Tibial nerve (tissue), 4 donors: ENCODE measurements at regions not wholly inside any gene's neighbourhood (a gene's known extent, or its start where the extent isn't known, plus 50 kb on each side); places are given as distances from the start of the nearest gene placed in this dataset.

ENCODE experiments used
- DNase-seq, 2 donors: peaks; one replicate each; pipeline ENCODE4 v3.0.0-alpha.2; 2019; ENCODE audit warnings: low spot score in 2 of 2
- H3K27ac ChIP-seq, 4 donors: fragments of 200-600 bp; sonication (generic) in 3 of 4; one replicate each; pipeline ENCODE4 v1.5.1; 2017 to 2019; ENCODE audit warnings: mild to moderate bottlenecking in 1 of 4
- H3K27me3 ChIP-seq, 2 donors: fragments of 200-600 bp; sonication (generic) in 1 of 2; one replicate each; pipeline versions ENCODE4 v1.5.1 to v1.6.0; 2017 to 2019
- H3K36me3 ChIP-seq, 3 donors: fragments of 200-600 bp; sonication (generic); one replicate each; pipeline ENCODE4 v1.5.1; 2018 to 2019
- H3K4me1 ChIP-seq, 4 donors: fragments of 200-600 bp; sonication (generic) in 3 of 4; one replicate each; pipeline ENCODE4 v1.5.1; 2017 to 2019
- H3K4me3 ChIP-seq, 4 donors: fragments of 200-600 bp; sonication (generic) in 3 of 4; one replicate each; pipeline ENCODE4 v1.5.1; 2017 to 2019; ENCODE audit warnings: mild to moderate bottlenecking in 1 of 4, moderate library complexity in 1 of 4
- H3K9me3 ChIP-seq, 4 donors: fragments of 200-600 bp; sonication (generic) in 3 of 4; one replicate each; pipeline ENCODE4 v1.5.1; 2017 to 2019
- EP300 ChIP-seq, 2 donors: sonication (generic); formaldehyde crosslinking; IDR thresholded peaks; one replicate each; pipeline ENCODE4 v1.6.1; 2017; ENCODE audit warnings: antibody characterized with exemption in 2 of 2, mild to moderate bottlenecking in 1 of 2
- POLR2A ChIP-seq, 2 donors: fragments of 450-650 bp; IDR thresholded peaks; one replicate each; pipeline ENCODE4 v1.6.1; 2017; ENCODE audit warnings: antibody characterized with exemption in 2 of 2, mild to moderate bottlenecking in 2 of 2, moderate library complexity in 2 of 2
- WGBS, 2 donors: methylation state at CpG; one replicate each; pipeline ENCODE4 v1.1.5; 2018; 5-methylcytosine and 5-hydroxymethylcytosine counted together
- TF ChIP-seq, protein P1 (sequence below), 5 experiments: fragments of 200-600 bp in 3 of 5; fragments of 450-650 bp in 2 of 5; sonication (generic) in 3 of 5; IDR thresholded peaks; one replicate each; pipeline ENCODE4 v1.5.1; 2016 to 2019; ENCODE audit warnings: antibody characterized with exemption in 5 of 5, mild to moderate bottlenecking in 3 of 5, moderate library complexity in 2 of 5

DNA sequence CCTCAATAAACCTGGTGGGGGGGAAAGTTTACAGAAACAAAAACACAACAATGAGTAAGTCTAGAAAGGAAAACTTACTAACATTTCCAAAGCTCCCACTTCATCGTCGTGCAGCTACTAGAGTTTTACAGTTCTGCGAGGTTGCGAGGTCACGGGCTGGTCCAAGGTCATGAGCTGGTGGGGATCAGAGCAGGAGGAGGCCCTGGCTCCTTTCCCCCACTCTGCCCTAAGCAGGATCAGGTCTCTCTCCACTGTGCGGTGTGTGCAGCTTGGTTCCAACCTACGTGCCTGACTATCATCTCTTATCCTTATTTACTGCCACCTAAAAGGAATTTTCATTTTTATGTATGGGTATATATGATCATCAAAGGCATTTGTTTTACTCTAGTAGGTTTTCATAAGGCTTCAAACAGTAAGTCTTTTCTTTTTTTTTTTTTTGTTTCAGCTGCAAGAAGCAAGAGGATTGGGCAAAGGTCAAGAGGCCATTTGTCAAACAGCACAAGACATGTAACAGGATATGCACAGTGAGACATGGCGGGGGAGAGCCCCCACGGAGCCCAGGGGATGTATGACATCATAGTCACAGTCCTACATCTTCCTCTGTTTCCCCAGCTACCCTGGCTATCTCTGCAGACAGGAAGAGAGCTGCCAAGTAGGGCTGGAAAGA, 76.6 kb upstream of the POMP start:
- Histone ChIP-seq H3K27me3 (no peaks in the 10 kb centered on the region), H3K36me3 (no peaks in the 10 kb centered on the region), H3K4me1 (no peaks in the 10 kb centered on the region), H3K27ac (no peak overlapping the region), H3K4me3 (no peak overlapping the region), H3K9me3 (no peaks in the 10 kb centered on the region)
- WGBS, 2 donors: 59 to 63% methylated on average over 9 of the region's 9 CpGs
- DNase-seq: no peak
- TF ChIP-seq, protein P1, sequence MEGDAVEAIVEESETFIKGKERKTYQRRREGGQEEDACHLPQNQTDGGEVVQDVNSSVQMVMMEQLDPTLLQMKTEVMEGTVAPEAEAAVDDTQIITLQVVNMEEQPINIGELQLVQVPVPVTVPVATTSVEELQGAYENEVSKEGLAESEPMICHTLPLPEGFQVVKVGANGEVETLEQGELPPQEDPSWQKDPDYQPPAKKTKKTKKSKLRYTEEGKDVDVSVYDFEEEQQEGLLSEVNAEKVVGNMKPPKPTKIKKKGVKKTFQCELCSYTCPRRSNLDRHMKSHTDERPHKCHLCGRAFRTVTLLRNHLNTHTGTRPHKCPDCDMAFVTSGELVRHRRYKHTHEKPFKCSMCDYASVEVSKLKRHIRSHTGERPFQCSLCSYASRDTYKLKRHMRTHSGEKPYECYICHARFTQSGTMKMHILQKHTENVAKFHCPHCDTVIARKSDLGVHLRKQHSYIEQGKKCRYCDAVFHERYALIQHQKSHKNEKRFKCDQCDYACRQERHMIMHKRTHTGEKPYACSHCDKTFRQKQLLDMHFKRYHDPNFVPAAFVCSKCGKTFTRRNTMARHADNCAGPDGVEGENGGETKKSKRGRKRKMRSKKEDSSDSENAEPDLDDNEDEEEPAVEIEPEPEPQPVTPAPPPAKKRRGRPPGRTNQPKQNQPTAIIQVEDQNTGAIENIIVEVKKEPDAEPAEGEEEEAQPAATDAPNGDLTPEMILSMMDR (IDR thresholded peaks at IDR 0.05): no peak
- TF ChIP-seq POLR2A (IDR thresholded peaks at IDR 0.05) (no peak), EP300 (IDR thresholded peaks at IDR 0.05) (no peak)

- no peaks in the 10 kb centered on the region for H3K36me3 ChIP-seq
- DNase-seq: no peak
- H3K27me3 ChIP-seq: no peaks in the 10 kb centered on the region
- 80 to 85% methylated on average over 2 of the region's 2 CpGs for WGBS, 2 donors
- no peaks in the 10 kb centered on the region for H3K4me1 ChIP-seq
- no peaks in the 10 kb centered on the region for H3K9me3 ChIP-seq
- H3K4me3 ChIP-seq: no peak overlapping the region
- no peak overlapping the region for H3K27ac ChIP-seq
- TF ChIP-seq POLR2A (IDR thresholded peaks at IDR 0.05): no peak
- TF ChIP-seq, protein P1 (IDR thresholded peaks at IDR 0.05): no peak
- no peak for TF ChIP-seq EP300 (IDR thresholded peaks at IDR 0.05)
Measured at GRCh38 chr13:28581451-28581850, 77.5 kb upstream of the POMP start.

DNA sequence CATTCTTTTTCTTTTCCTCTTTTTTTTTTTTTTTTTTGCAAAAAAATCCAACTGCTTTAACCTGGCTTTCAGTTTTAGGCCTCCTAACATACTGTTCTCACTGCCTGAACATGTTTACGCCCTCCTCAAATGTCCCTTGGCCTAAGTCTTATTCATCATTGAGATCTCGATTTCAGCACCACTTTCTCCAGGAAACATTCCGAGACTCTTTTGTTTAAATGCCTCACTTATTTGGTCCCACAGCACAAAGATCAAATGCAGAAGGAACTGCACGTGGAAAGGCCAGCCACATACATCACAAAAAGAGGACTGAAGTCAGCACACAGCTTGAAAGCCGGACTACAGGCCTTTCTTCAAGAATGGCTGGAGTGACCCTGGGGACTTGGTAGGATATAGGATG, 79.2 kb upstream of the POMP start:
- TF ChIP-seq, protein P1 (IDR thresholded peaks at IDR 0.05): no peak
- no peak for TF ChIP-seq POLR2A (IDR thresholded peaks at IDR 0.05)
- TF ChIP-seq EP300 (IDR thresholded peaks at IDR 0.05): no peak
- Histone ChIP-seq H3K27me3 (no peaks in the 10 kb centered on the region), H3K27ac (no peak overlapping the region), H3K36me3 (no peaks in the 10 kb centered on the region), H3K4me3 (no peak overlapping the region), H3K4me1 (no peaks in the 10 kb centered on the region), H3K9me3 (no peaks in the 10 kb centered on the region)
- 69% methylated on average over 5 of the region's 5 CpGs for WGBS, 2 donors
- no peak for DNase-seq

DNA sequence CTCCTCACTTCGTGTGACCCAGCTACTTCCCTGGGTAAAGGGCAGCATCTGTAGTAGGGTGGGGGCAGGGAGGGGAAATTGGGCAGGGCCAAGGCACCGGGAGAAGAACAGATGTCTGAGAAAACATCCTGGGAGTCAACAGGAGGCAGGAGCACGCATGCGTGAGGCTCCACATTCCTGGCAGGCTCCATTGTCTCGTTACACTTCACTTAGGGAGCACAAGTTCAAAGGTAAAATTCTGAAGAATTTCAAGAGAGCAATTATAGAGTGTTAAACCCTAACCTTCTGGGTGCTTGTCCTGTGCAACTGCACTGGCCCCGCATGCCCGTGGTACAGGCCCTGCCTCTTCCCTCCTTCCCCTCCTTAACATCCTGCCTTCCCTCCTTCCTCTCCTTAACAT, 79.6 kb upstream of the POMP start:
- Histone ChIP-seq H3K27me3 (no peaks in the 10 kb centered on the region), H3K9me3 (no peaks in the 10 kb centered on the region), H3K4me3 (no peak overlapping the region), H3K27ac (no peak overlapping the region), H3K36me3 (no peaks in the 10 kb centered on the region), H3K4me1 (no peaks in the 10 kb centered on the region)
- TF ChIP-seq, protein P1 (IDR thresholded peaks at IDR 0.05): no peak
- TF ChIP-seq POLR2A (IDR thresholded peaks at IDR 0.05) (no peak), EP300 (IDR thresholded peaks at IDR 0.05) (no peak)
- WGBS, 2 donors: 51 to 54% methylated on average over 7 of the region's 7 CpGs
- DNase-seq: no peak

GRCh38 chr13:28576067-28576466, 81.1 kb upstream of the FLT1 start:
- no peaks in the 10 kb centered on the region for H3K36me3 ChIP-seq
- WGBS, 2 donors: 89 to 93% methylated on average over 1 of the region's 1 CpG

More at GRCh38 chr13:28576067-28576466, 81.1 kb upstream of the FLT1 start:
- no peaks in the 10 kb centered on the region for H3K27me3 ChIP-seq
- H3K4me3 ChIP-seq: no peak overlapping the region
- no peaks in the 10 kb centered on the region for H3K9me3 ChIP-seq
- no peak for DNase-seq
- H3K27ac ChIP-seq: no peak overlapping the region
- TF ChIP-seq POLR2A (IDR thresholded peaks at IDR 0.05) (no peak), EP300 (IDR thresholded peaks at IDR 0.05) (no peak)
- TF ChIP-seq, protein P1 (IDR thresholded peaks at IDR 0.05): no peak
- H3K4me1 ChIP-seq: no peaks in the 10 kb centered on the region
